CD4-positive, CD25-positive, alpha-beta regulatory T cell (primary cell): ENCODE measurements at regions not wholly inside any gene's neighbourhood (a gene's known extent, or its start where the extent isn't known, plus 50 kb on each side); places are given as distances from the start of the nearest gene placed in this dataset.

Experiments
- ATAC-seq, 2 donors: fragments of 150-1000 bp; cut with Tn5 transposase; one replicate each; pipeline ENCODE4 v1.10.0; 2021; ENCODE audit warnings: low read depth in 2 of 2, moderate number of reproducible peaks in 2 of 2, moderate library complexity in 1 of 2
- DNase-seq, 3 donors: peaks; one replicate each; pipeline versions ENCODE4 v3.0.0 to v3.0.0-alpha.2; 2012 to 2022; ENCODE audit warnings: mixed read lengths in 1 of 3
- H3K27ac ChIP-seq: one replicate; pipeline ENCODE4 v1.7.0; 2013; ENCODE audit warnings: mild to moderate bottlenecking, low read length; ENCODE audit not compliant: insufficient read depth, poor library complexity, severe bottlenecking
- H3K27me3 ChIP-seq: one replicate; pipeline ENCODE4 v1.7.0; 2013; ENCODE audit warnings: low read length; ENCODE audit not compliant: control insufficient read depth, insufficient read depth
- H3K36me3 ChIP-seq: one replicate; pipeline ENCODE4 v1.7.0; 2013; ENCODE audit warnings: mild to moderate bottlenecking, low read length, moderate library complexity; ENCODE audit not compliant: control insufficient read depth, insufficient read depth
- H3K4me1 ChIP-seq: 2 replicates; pipeline ENCODE4 v1.7.0; 2013; ENCODE audit warnings: mild to moderate bottlenecking, low read length; ENCODE audit not compliant: insufficient read depth, control insufficient read depth, poor library complexity, severe bottlenecking
- H3K4me3 ChIP-seq: one replicate; pipeline ENCODE4 v1.7.0; 2013; ENCODE audit warnings: low read depth, mild to moderate bottlenecking, low read length, moderate library complexity
- H3K9me3 ChIP-seq, 2 experiments: 1 replicate in 1 of 2; 2 replicates in 1 of 2; pipeline ENCODE4 v1.7.0; 2013; ENCODE audit warnings: low read length in 2 of 2, mild to moderate bottlenecking in 1 of 2, moderate library complexity in 1 of 2; ENCODE audit not compliant: control insufficient read depth in 2 of 2
- H3K27ac Mint-ChIP-seq, 3 donors: one replicate each; pipeline ENCODE4 v1.8.0; 2020 to 2022; ENCODE audit warnings: mild to moderate bottlenecking in 3 of 3, mixed read lengths in 3 of 3, moderate library complexity in 2 of 3
- H3K27me3 Mint-ChIP-seq: one replicate; pipeline ENCODE4 v1.8.0; 2022; ENCODE audit warnings: mild to moderate bottlenecking, mixed read lengths
- H3K36me3 Mint-ChIP-seq: one replicate; pipeline ENCODE4 v1.8.0; 2020; ENCODE audit warnings: mixed read lengths
- H3K4me1 Mint-ChIP-seq, 4 donors: one replicate each; pipeline ENCODE4 v1.8.0; 2020 to 2022; ENCODE audit warnings: mixed read lengths in 4 of 4, mild to moderate bottlenecking in 1 of 4
- H3K4me3 Mint-ChIP-seq, 4 donors: one replicate each; pipeline ENCODE4 v1.8.0; 2020 to 2022; ENCODE audit warnings: mild to moderate bottlenecking in 4 of 4, mixed read lengths in 4 of 4, moderate library complexity in 3 of 4
- H3K9me3 Mint-ChIP-seq, 7 donors: one replicate each; pipeline ENCODE4 v1.8.0; 2020 to 2022; ENCODE audit warnings: mixed read lengths in 7 of 7, mild to moderate bottlenecking in 3 of 7, moderate library complexity in 2 of 7

GRCh38 chr1:98217601-98218000, 296.8 kb upstream of the DPYD start:
- Mint-ChIP-seq H3K27ac (no peak overlapping the region), H3K27me3 (no peaks in the 10 kb centered on the region), H3K4me1 (no peaks in the 10 kb centered on the region), H3K36me3 (no peaks in the 10 kb centered on the region), H3K4me3 (no peak overlapping the region), H3K9me3 (peaks cover 0 to 5% (median 2%) of the 10 kb centered on the region in 7 donors)
- H3K4me1 ChIP-seq, result no peaks in the 10 kb centered on the region
- no peak overlapping the region for H3K27ac ChIP-seq
- ATAC-seq, result no peak
- H3K36me3 ChIP-seq, result no peaks in the 10 kb centered on the region
- H3K27me3 ChIP-seq, result no peaks in the 10 kb centered on the region
- no peak overlapping the region for H3K4me3 ChIP-seq
- no peaks in the 10 kb centered on the region for H3K9me3 ChIP-seq
- DNase-seq, result no peak

- Mint-ChIP-seq H3K4me3 (no peak overlapping the region), H3K4me1 (no peaks in the 10 kb centered on the region)
These were observed 295.5 kb upstream of the DPYD start for GRCh38 chr1:98216304-98216703.

GRCh38 chr1:98211271-98211845, 290.5 kb upstream of the DPYD start:
- no peak overlapping the region for H3K4me3 ChIP-seq
- Mint-ChIP-seq H3K9me3 (peaks cover 0 to 7% (median 2%) of the 10 kb centered on the region in 7 donors), H3K27me3 (no peaks in the 10 kb centered on the region), H3K27ac (no peak overlapping the region), H3K4me3 (no peak overlapping the region), H3K4me1 (no peaks in the 10 kb centered on the region), H3K36me3 (no peaks in the 10 kb centered on the region)
- DNase-seq, result no peak
- no peaks in the 10 kb centered on the region for H3K4me1 ChIP-seq
- no peaks in the 10 kb centered on the region for H3K36me3 ChIP-seq
- no peak overlapping the region for H3K27ac ChIP-seq
- H3K27me3 ChIP-seq, result no peaks in the 10 kb centered on the region
- no peak for ATAC-seq
- H3K9me3 ChIP-seq, result no peaks in the 10 kb centered on the region

More at GRCh38 chr1:98216304-98216703, 295.5 kb upstream of the DPYD start:
- Histone ChIP-seq H3K4me1 (no peaks in the 10 kb centered on the region), H3K27me3 (no peaks in the 10 kb centered on the region), H3K9me3 (no peaks in the 10 kb centered on the region), H3K4me3 (no peak overlapping the region), H3K36me3 (no peaks in the 10 kb centered on the region), H3K27ac (no peak overlapping the region)
- Mint-ChIP-seq H3K27me3 (no peaks in the 10 kb centered on the region), H3K36me3 (no peaks in the 10 kb centered on the region), H3K9me3 (peaks cover 0 to 5% (median 2%) of the 10 kb centered on the region in 7 donors), H3K27ac (no peak overlapping the region)
- no peak for ATAC-seq
- DNase-seq, result no peak

GRCh38 chr1:98210563-98210962, 289.7 kb upstream of the DPYD start:
- Mint-ChIP-seq H3K9me3 (peaks cover 0 to 5% (median 2%) of the 10 kb centered on the region in 7 donors), H3K4me1 (no peaks in the 10 kb centered on the region), H3K4me3 (no peak overlapping the region), H3K27ac (no peak overlapping the region), H3K36me3 (no peaks in the 10 kb centered on the region), H3K27me3 (no peaks in the 10 kb centered on the region)
- ATAC-seq (no peak), DNase-seq (no peak)
- Histone ChIP-seq H3K9me3 (no peaks in the 10 kb centered on the region), H3K27ac (no peak overlapping the region), H3K27me3 (no peaks in the 10 kb centered on the region), H3K36me3 (no peaks in the 10 kb centered on the region), H3K4me3 (no peak overlapping the region), H3K4me1 (no peaks in the 10 kb centered on the region)

GRCh38 chr1:98210064-98210463, 289.2 kb upstream of the DPYD start:
- no peak overlapping the region for H3K4me3 ChIP-seq
- Mint-ChIP-seq H3K36me3 (no peaks in the 10 kb centered on the region), H3K9me3 (peaks cover 0 to 7% (median 0%) of the 10 kb centered on the region in 7 donors), H3K4me3 (no peak overlapping the region), H3K27me3 (no peaks in the 10 kb centered on the region), H3K27ac (no peak overlapping the region), H3K4me1 (no peaks in the 10 kb centered on the region)
- DNase-seq, result no peak
- no peaks in the 10 kb centered on the region for H3K9me3 ChIP-seq
- no peaks in the 10 kb centered on the region for H3K4me1 ChIP-seq
- H3K36me3 ChIP-seq, result no peaks in the 10 kb centered on the region
- H3K27me3 ChIP-seq, result no peaks in the 10 kb centered on the region
- ATAC-seq, result no peak
- H3K27ac ChIP-seq, result no peak overlapping the region

GRCh38 chr1:98205291-98206017, 284.6 kb upstream of the DPYD start:
- Mint-ChIP-seq H3K4me1 (no peaks in the 10 kb centered on the region), H3K9me3 (peaks cover 0 to 9% (median 1%) of the 10 kb centered on the region in 7 donors), H3K27me3 (no peaks in the 10 kb centered on the region), H3K36me3 (no peaks in the 10 kb centered on the region), H3K27ac (no peak overlapping the region), H3K4me3 (no peak overlapping the region)
- Histone ChIP-seq H3K4me1 (no peaks in the 10 kb centered on the region), H3K4me3 (no peak overlapping the region), H3K36me3 (no peaks in the 10 kb centered on the region), H3K27me3 (no peaks in the 10 kb centered on the region), H3K9me3 (no peaks in the 10 kb centered on the region), H3K27ac (no peak overlapping the region)
- DNase-seq (no peak), ATAC-seq (no peak)

GRCh38 chr1:98203466-98203865, 282.6 kb upstream of the DPYD start:
- H3K36me3 ChIP-seq, result no peaks in the 10 kb centered on the region
- H3K9me3 Mint-ChIP-seq, result peaks cover 0 to 9% (median 1%) of the 10 kb centered on the region in 7 donors
- DNase-seq (no peak), ATAC-seq (no peak)
- no peak overlapping the region for H3K4me3 Mint-ChIP-seq
- no peak overlapping the region for H3K4me3 ChIP-seq
- no peaks in the 10 kb centered on the region for H3K4me1 Mint-ChIP-seq
- H3K27ac Mint-ChIP-seq, result no peak overlapping the region
- H3K36me3 Mint-ChIP-seq, result no peaks in the 10 kb centered on the region
- no peaks in the 10 kb centered on the region for H3K9me3 ChIP-seq
- H3K4me1 ChIP-seq, result no peaks in the 10 kb centered on the region
- H3K27me3 ChIP-seq, result no peaks in the 10 kb centered on the region
- H3K27me3 Mint-ChIP-seq, result no peaks in the 10 kb centered on the region
- no peak overlapping the region for H3K27ac ChIP-seq

- no peak overlapping the region for H3K4me3 ChIP-seq
- H3K36me3 ChIP-seq, result no peaks in the 10 kb centered on the region
- H3K27me3 ChIP-seq, result no peaks in the 10 kb centered on the region
- Mint-ChIP-seq H3K4me3 (no peak overlapping the region), H3K36me3 (no peaks in the 10 kb centered on the region), H3K4me1 (no peaks in the 10 kb centered on the region), H3K9me3 (peaks cover 0 to 6% (median 1%) of the 10 kb centered on the region in 7 donors), H3K27me3 (no peaks in the 10 kb centered on the region), H3K27ac (no peak overlapping the region)
- no peak overlapping the region for H3K27ac ChIP-seq
- no peak for DNase-seq
- no peaks in the 10 kb centered on the region for H3K4me1 ChIP-seq
- no peak for ATAC-seq
- no peaks in the 10 kb centered on the region for H3K9me3 ChIP-seq
These were observed 280.8 kb upstream of the DPYD start for GRCh38 chr1:98201666-98202081.
